SKM-1 (cell line): ENCODE measurements at regions not wholly inside any gene's neighbourhood (a gene's known extent, or its start where the extent isn't known, plus 50 kb on each side); places are given as distances from the start of the nearest gene placed in this dataset.
"Not testable (repeated sequence)": the region's sequence is repeated elsewhere in the genome, so short reads cannot be mapped to it uniquely, and the experiment has no call there.

Source experiments
- DNase-seq: peaks from one replicate; lab custom pipeline; 2025; ENCODE audit not compliant: unreplicated experiment; lab: John Stamatoyannopoulos, UW

DNA sequence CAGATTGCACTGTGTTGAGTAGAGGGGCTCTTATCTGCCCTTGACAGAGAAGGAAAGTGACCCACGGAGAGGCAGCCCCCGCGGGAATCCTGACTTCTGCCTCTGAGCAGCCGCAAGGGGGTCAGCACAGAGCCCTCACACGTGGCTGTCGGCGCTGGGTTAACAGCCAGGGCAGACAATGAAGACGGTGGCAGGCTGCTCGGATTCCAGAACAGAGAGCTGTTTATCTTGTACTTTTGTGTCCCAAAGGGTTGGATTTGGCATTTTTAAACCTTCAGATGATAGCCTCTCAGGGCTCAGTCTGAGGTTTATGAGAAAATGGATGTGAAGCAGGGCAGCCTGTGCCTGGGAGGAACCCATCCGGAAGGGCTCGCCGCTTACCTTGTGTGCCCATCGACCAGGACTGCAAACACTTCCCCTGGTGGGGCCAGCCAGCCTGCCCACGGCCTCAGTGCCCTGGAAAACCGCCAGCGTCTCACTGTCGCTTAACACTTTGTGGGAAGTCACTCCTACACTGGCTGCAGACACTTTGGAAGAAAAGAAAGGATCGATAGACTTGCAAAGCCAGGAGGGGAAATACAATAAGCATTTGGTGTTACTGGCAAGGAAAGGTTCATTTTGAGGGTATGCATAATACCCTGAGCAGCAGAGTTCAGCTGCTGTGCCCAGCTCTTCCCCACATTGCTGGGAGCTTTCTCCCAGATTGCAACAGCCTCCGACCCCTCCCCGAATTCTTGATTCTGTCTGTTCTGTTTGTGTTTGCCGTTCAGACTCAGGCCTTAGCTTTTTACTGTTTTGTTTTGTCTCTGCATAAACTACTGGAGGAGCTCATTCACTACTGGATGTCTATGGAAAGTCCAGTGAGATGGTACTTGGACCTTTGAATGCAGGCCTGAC lies 325.3 kb upstream of the MYT1L start:
- DNase-seq = no peak

DNA sequence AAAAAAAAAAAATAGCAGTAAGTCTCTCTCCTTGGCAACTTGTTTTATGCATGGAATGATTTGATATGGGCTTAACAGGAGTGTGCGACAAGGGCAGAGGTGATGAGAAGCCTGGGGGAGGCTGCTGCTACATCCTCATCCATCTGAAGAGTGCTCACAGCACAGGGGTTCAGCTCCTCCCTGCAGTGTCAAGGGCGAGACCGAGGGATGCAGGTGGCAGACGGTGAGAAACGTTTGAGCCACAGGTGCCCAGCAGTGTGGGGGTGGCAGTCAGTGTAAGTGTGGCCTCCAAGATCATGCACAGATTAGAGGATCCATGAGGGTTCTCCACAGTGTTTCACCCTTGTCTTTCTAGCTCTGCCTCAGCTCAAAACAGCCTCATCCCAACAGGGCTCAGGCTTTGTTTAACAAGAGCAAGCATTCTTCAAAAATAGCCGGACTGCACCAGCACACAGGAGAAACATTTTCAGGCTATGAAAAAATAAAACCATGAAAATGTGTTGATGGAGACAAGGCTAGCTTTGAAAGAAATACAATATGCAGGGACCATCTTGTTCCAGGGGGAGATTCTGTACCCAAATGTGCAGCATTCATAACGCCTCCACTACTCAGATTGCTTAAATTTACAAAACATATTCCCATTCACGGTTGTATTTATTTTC lies 324.5 kb upstream of the MYT1L start:
- DNase-seq = no peak

DNA sequence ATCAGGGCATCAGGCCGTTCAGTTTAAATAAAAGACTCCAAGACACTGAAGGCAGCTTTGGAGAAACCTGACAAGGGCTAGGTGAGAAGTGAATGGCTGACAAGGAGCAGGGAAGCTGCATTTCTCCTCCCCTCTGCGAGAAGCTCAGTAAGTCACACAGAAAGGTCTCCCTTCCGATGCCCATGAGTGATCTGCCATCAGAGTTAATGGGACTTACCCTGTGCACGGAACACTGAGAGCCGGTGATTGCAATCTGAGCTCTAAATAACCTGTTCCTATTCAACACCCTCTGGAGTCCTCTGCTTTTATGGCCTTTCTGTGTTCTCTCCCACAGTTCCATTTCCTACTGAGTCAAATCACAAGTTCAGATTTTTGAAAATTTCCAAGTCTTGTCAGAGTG lies 322.2 kb upstream of the MYT1L start:
- DNase-seq = no peak

DNA sequence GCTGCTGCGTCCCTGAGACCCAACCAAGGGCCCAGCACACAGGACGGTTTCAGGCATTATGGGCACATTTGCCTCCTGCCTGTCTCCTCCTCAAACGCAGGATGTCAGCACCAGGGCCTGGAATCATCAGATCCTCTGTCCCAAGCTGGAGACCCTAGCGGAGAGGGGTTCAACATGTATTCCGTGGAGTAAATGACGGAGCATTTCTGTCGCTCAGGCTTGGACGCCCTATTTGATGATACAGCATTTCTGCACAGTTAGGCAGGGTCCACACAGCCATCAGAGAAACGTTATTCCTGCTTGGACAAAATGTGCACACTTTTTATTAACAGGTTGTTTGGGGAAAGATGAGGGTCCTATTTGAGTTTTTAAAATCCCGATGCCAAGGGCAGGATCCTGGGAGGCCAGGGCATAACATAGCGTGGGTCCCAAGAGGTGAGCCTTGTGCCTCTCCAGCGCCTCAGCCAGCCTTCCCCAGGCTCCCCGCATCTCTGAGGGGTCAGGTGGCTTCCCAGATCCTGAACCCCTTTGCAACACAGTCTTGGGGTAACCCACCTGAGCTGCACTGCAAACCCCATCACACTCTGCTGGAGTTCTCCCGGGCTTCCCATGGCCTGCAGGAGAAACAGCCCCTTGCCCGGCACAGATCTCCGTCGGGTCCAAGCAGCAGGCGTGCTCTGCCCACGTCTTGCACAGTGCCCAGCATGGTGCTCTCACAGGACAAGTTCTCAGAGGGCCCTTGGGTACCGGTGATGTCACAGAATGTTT lies 319.7 kb upstream of the MYT1L start:
- no peak for DNase-seq

DNA sequence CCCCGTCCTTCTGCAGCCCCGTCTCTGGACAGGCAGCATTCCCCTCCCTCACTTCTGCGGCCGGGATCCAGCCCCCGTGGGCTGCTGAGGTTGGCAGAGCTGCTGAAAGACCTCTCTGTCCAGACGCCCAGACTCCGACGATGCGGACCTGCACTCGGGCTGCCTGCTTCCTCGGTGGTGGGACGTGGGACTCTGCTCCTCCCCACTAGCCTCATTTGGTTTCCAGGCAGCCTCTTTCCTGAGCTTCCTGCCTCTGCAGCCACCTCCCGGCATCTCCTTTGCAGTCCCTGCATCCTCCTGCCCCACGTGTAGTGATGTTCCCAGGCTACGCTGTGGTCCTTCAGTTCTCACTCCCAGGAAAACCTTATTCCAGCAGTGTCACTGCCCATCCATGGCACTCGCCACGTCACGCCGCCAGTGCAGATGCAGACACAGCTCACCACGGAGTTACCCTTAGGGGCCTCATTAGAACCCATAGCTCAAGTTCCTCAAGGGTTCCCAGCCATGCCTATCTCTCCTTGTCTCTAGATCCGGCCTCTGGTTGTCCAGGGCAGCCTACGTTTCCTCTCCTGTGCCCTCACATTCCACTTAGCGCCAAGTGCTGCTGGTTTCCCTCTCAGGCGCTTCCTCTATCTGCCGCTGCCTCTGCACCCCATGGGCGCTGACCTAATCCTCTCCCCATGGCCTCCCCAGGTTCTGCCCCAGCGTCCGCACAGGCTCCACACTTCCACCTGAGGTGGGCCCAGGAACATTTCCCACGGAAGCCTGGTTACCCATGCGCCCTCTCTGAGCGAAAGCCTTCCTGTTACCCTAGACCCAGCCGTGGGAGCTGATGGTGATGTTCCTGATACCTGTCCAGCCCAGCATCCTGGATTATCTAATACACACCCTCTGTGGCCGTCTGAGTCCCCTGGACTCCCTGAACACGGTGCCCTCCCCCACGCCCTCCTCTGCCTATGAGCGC lies 318.3 kb upstream of the MYT1L start:
- DNase-seq = no peak

DNA sequence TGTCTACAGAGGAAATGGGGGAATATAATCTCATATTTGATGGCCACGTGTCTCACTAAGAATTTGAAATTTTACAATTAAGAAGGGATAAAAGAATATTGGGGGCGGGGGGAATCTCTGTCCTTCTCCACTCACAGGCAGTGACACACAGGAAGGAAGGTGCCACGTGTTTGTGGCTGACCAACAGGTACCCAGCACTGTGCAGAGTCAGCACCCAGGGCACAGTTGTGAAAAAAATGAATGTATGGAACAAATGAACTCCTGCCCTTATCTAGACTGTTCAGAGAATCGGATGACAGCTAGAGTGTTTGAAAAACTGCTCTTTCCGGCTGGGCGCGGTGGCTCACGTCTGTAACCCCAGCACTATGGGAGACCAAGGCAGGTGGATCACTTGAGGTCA lies 317.0 kb upstream of the MYT1L start:
- DNase-seq = no peak

DNA sequence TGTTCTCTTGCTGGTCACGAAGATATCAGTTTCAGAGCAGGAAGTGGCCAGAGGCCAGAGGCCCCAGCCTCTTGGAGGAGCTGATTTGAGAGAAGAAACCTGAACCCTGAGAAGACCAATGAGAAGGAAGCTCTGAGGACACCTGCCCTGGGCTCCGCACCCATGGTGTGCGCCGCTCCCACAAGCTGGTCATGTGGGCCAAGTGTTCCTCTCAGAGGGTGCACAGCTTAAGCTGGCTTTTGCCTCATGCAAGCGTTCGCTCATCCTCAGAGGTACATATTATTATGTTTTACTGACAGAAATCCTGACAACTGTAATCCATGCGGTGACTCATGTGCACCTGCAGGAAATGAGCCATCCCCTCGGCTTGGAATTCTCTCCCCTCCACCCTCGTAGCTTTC lies 316.1 kb upstream of the MYT1L start:
- DNase-seq = no peak

DNA sequence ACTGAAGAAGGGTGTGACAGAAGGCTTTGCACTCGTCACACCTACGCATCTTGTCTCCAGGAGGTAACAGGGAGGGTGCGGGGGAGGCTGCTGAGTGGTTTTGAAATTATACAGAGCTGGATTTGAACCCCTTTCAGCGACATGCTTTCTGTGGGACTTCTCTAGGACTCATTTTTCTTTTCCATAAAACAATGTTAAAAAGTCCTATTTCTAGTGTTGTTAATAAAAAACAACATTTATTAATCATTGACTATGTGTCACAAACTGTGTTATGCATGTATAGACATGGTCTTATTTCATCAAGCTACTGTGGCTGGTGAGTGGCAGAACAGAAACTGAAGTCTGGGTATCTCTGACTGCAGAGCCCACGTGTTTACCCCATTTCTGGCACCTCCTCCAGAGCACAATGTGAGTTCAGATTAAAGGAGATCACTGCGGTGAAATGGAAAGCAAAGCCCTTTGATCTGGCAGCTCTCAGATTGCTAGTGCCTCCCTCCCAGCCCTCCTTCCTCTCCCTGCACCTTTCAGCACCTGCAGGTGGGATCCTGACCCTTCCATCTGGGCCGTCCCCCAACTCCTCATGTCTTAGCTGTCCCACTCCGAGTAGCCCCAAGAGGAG lies 315.5 kb upstream of the MYT1L start:
- no peak for DNase-seq

DNA sequence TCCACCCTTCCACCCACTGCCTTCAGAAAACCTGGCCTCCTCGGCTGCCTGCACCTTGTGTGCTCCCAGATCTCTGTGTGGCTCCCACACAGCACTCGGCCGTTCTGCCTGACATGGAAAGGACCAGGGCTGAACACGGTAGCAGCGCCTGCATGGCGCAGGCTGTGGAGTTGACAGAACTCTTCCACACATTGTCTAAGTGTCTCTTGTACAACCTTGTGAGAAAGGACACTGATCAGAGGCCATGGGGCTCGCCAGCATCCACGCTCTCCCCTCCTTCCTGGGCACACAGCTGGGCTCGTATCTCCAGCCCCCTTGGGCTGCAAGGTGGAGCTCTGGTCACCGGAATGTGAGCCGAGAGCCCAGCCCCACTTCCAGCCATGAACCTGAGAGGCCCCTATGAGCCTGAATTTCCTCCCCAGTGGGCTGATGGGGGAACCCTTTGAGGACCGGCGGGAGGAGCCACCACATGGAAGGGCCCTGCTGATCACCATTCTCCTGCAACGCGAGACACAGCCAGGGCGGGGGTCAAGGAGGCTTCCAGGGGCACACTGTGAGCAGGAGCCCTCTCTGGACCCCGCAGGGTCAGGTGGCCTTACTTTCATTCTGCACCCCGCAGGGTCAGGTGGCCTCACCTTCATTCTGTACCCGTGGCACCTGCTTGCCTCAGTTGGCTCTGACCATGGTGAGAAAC lies 314.2 kb upstream of the MYT1L start:
- DNase-seq = no peak

DNA sequence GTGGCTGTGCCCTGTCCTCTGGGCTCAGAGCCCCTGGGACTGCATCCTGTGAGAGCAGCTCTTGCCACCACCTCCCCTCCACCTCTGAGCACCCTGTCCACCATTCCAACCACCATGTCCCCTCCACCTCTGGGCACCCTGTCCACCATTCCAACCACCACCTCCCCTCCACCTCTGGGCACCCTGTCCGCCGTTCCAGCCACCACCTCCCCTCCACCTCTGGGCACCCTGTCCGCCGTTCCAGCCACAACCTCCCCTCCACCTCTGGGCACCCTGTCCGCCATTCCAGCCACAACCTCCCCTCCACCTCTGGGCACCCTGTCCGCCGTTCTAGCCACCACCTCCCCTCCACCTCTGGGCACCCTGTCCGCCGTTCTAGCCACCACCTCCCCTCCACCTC lies 313.7 kb upstream of the MYT1L start:
- not testable (repeated sequence) for DNase-seq

DNA sequence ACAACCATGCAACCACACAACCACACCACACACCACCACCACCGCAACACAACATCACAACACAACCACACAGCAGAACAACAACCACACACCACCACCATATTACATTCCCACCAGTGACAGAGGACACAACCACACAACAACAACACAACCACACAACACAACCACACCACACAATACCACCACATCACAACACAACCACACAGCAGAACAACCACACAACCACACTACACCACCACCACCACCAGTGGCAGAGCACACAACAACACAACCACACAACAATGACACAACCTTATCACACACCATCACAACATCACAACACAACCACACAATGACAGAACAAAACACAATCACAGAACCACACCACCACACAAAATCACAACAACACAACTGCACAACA lies 313.0 kb upstream of the MYT1L start:
- DNase-seq = no peak

DNA sequence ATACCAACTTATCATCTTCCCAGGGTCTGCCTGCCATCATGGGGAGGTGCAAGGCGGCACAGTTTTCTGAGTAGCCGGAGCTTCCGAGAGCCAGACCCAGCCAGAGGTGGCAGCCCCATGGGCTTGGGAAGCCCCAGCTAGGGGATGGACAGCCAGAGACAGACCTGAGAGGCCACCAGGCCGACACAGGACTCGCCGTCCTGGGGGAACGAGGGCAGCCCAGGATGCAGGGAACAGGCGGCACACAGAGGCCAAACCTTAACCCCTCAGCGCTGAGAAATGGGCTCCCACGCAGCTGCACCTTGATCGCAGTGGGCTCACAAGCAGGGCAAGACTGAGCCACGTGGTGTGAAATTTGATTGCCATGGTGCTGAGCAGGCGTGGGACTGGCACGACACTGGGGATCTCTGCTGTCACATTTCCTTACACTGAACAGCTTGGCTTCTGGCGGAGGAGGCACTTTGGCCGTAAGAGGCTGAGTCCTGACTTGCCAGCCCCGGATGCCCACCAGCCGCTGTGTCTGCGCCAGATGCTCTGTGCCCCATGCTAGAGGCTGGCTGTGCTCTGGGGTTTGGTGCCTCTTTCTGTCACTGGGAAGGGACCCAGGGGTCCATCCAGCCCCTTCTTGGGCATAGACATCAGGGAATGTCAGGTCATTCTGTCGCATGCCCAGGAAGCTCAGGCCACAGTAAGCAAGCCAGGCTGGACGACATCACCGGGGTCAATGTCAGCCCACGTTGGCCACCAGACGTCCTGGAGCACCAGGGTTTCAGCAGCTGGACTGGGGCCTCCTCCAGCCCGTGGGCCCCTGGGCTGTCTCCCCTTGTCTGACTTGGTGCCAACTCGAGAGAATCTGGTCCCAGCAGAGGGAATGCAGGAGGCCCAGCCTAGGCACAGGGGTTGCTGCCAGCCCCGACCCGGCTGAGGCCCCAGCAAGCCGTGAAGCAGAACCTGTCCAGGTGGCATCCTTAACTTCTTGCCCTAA lies 312.1 kb upstream of the MYT1L start:
- no peak for DNase-seq

DNA sequence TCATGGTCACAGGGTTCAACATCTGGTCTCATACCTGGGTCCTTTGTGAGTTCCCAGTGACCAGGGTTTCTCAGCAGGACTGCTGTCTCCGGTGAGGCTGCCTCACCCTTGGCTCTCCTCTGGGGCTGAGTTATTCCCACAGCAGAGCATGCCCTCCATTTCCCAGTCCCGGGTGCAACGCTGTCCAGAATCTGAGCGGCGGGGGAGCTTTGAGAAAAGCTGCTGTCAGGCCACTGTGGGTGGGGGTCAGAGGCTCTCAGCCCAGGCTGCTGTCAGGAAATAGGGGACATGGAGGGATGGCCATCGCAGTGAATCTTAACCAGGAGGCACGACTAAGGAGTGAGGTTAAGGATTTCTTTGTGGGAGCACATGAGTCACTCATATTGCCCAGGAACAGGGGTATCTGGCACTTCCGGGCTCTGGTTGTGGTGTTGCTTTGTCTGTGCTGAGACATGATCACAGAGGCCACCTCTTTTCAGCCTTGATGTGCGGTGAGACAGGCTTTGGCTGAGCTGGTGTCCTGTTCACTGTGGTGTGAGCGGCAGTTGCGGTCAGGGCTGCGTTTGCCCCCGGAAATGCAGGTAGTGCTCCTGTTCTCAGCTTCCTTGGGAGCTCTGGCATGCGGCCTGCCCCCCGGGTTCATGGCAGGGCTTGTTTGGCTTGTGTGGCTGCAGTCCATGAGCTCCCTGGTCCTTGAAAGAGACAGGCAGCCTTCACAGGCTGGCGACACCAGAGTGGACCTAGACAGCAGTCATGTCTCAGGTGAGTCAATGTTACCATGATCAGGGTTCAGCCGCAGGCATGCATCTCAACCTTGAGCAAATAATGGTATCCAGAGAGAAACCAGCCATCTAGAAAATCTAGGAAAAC lies 310.7 kb upstream of the MYT1L start:
- no peak for DNase-seq

DNA sequence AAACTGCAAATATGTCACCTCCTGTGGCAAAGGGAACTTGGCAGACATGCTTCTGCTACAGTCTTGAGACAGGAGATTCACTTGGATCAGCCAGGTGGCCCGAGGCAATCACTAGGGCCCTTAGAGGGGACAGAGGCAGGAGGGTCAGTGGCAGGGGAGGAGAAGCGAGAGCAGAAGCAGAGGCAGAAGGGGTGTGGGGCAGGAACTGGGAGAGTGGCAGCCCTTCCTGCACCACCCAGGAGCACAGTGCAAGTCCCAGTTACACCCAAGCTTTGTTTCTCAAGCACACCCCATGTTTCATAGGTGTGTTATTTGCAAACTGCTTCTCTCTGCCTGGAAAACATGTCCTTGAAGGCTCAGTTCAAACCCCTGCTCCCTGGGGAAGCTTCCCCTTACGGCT lies 309.7 kb upstream of the MYT1L start:
- no peak for DNase-seq

DNA sequence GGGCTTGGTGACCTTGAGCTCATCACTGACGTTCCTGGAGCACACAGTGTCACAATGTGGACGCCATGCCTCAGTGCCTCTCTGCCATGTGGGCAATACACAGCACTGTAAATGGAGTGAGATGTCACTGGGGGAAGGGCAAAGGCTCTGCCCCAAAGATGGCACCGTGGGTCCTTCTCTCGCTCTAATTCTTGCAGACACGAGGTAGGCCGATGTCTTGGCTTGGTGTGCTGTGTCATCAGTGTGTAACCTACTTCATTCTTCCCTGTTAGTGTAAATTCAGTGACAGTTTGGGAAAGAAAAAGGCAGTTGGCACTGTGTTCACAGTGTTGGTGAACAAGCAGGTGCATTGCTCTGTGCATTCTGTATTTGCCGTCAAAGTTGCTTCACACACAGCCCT lies 309.3 kb upstream of the MYT1L start:
- no peak for DNase-seq

DNA sequence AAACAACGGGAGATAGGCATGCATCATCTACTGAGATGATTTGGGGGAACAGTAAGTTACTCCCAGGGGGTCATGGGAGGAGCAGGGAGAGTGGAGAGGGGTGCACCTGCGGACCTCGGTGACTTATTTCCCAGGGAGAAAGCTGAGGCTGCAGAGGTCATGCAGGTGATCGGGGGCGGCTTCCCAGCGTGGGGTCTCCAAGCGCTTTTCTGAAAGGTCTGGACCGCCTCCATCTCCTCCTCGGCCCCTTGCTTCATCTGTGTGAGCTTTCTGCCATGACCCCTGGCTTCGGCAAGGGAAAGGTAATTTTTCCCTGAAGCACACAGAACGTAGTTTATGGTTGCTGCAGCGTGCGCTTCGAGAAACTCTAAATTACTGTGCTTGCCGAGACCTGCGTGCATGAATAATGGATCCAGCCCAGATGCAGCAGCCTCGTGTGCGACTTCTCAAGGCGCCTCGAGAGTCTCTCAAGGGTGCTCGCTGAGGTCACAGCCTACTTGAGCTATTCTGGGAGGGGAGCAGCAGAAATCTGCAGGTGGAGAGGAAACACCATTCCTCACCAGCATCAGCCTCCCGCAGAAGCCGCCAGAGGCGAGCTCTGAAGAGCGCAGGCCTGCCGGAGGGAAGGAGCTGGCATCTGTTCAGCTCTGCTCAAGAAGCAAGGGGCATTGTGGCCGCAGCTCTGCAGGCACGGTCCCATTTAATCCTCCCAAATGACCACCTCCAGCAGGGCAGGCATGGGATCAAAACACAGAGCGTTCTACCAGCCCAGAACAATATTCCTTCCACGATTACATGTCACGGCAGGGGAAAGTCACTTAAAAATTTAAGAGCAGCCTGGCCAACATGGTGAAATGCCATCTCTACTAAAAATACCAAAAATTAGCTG lies 308.4 kb upstream of the MYT1L start:
- DNase-seq = no peak
